ENCODE measurements at regions not wholly inside any gene's neighbourhood (a gene's known extent, or its start where the extent isn't known, plus 50 kb on each side); places are given as distances from the start of the nearest gene placed in this dataset.

GRCh38 chr2:52145005-52145404 is 1113.1 kb upstream of the NRXN1 start:
- no peaks in the 10 kb centered on the region for H3K9me3 ChIP-seq
- no peak overlapping the region for H3K27ac ChIP-seq
- H3K27me3 ChIP-seq (replicated peaks; ENCODE audit: insufficient read depth): no peaks in the 10 kb centered on the region
- TF ChIP-seq, protein P1, sequence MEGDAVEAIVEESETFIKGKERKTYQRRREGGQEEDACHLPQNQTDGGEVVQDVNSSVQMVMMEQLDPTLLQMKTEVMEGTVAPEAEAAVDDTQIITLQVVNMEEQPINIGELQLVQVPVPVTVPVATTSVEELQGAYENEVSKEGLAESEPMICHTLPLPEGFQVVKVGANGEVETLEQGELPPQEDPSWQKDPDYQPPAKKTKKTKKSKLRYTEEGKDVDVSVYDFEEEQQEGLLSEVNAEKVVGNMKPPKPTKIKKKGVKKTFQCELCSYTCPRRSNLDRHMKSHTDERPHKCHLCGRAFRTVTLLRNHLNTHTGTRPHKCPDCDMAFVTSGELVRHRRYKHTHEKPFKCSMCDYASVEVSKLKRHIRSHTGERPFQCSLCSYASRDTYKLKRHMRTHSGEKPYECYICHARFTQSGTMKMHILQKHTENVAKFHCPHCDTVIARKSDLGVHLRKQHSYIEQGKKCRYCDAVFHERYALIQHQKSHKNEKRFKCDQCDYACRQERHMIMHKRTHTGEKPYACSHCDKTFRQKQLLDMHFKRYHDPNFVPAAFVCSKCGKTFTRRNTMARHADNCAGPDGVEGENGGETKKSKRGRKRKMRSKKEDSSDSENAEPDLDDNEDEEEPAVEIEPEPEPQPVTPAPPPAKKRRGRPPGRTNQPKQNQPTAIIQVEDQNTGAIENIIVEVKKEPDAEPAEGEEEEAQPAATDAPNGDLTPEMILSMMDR (IDR thresholded peaks at IDR 0.05): no peak
- no peak for ATAC-seq (ENCODE audit: insufficient number of reproducible peaks, low FRiP score, low read depth)
- no peak for DNase-seq (ENCODE audit: low spot score)
- H3K36me3 ChIP-seq: no peaks in the 10 kb centered on the region
- H3K4me1 ChIP-seq (ENCODE audit: control insufficient read depth in 1 of 2, low read depth in 2 of 2): peaks cover 0 to 5% of the 10 kb centered on the region in 2 donors
- no peak overlapping the region for H3K4me3 ChIP-seq

DNA sequence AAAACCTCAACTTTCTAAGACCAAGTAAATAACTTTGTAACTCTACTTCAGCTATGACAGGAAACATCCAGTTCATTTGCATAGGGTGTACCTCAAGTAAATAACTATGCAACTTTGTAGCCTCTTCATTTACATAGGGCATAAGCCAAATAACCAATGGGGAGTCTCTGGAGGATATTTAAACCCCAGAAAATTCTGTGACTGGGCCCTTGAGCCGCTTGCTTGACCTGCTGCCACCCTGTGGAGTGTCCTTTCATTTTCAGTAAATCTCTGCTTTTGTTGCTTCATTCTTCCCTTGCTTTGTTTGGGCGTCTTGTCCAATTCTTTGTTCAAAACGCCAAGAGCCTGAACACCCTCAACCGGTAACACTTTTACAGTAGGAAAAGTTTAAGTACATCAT is 1112.7 kb upstream of the NRXN1 start:
- H3K4me3 ChIP-seq: no peak overlapping the region
- H3K4me1 ChIP-seq (ENCODE audit: control insufficient read depth in 1 of 2, low read depth in 2 of 2): peaks cover 0 to 5% of the 10 kb centered on the region in 2 donors
- no peak for ATAC-seq (ENCODE audit: insufficient number of reproducible peaks, low FRiP score, low read depth)
- TF ChIP-seq, protein P1 (IDR thresholded peaks at IDR 0.05): no peak
- no peaks in the 10 kb centered on the region for H3K36me3 ChIP-seq
- H3K9me3 ChIP-seq: no peaks in the 10 kb centered on the region
- H3K27me3 ChIP-seq (replicated peaks; ENCODE audit: insufficient read depth): no peaks in the 10 kb centered on the region
- no peak overlapping the region for H3K27ac ChIP-seq
- no peak for DNase-seq (ENCODE audit: low spot score)

- ATAC-seq (ENCODE audit: insufficient number of reproducible peaks, low FRiP score, low read depth) (no peak), DNase-seq (ENCODE audit: low spot score) (no peak)
- no peaks in the 10 kb centered on the region for H3K27me3 ChIP-seq (replicated peaks; ENCODE audit: insufficient read depth)
- H3K27ac ChIP-seq: no peak overlapping the region
- no peak overlapping the region for H3K4me3 ChIP-seq
- H3K36me3 ChIP-seq: no peaks in the 10 kb centered on the region
- H3K4me1 ChIP-seq (ENCODE audit: control insufficient read depth in 1 of 2, low read depth in 2 of 2): peaks cover 0 to 5% of the 10 kb centered on the region in 2 donors
- TF ChIP-seq, protein P1 (IDR thresholded peaks at IDR 0.05): no peak
- no peaks in the 10 kb centered on the region for H3K9me3 ChIP-seq
Observed at GRCh38 chr2:52141076-52141475, 1109.1 kb upstream of the NRXN1 start.

DNA sequence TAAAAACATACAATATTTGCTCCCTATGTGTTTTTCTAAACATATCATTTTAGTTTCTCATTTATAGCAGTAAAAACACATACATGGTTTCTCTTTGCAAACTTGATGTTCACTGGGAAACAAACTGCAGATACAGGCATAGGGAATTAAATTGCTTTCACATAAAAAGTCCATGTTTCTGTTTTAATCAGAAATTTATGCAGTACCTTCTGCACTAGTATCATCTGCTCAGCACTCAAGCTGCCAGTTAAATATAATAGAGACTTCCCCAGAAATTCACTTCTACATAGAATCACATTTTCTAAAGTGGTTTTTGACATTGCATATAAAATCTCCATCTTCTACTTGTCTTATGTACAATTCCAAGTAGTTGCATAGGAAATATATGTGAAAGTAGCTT is 1107.3 kb upstream of the NRXN1 start:
- H3K27me3 ChIP-seq (replicated peaks; ENCODE audit: insufficient read depth): no peaks in the 10 kb centered on the region
- TF ChIP-seq, protein P1 (IDR thresholded peaks at IDR 0.05): no peak
- DNase-seq (ENCODE audit: low spot score) (no peak), ATAC-seq (ENCODE audit: insufficient number of reproducible peaks, low FRiP score, low read depth) (no peak)
- H3K27ac ChIP-seq: no peak overlapping the region
- H3K36me3 ChIP-seq: no peaks in the 10 kb centered on the region
- no peaks in the 10 kb centered on the region for H3K9me3 ChIP-seq
- H3K4me1 ChIP-seq (ENCODE audit: control insufficient read depth in 1 of 2, low read depth in 2 of 2): peaks cover 0 to 5% of the 10 kb centered on the region in 2 donors
- no peak overlapping the region for H3K4me3 ChIP-seq

DNA sequence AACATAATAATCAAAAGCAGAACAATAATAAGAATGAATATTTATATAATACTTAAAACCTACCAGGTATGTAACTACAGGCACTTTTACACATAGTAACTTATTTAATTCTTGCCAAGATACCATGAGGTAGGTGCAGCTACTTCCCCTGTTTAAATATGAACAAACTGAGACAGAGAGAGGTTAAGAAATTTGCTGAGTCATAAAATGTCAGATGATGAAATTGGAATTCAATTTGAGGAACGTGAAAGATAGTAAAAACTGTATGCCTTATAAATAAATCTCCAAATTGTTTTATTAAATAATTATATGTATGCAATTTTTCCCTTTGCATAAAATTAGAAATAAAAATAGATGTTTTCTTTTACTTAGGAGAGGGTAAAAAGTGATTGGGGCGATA is 1103.3 kb upstream of the NRXN1 start:
- DNase-seq (ENCODE audit: low spot score) (no peak), ATAC-seq (ENCODE audit: insufficient number of reproducible peaks, low FRiP score, low read depth) (no peak)
- Histone ChIP-seq H3K36me3 (no peaks in the 10 kb centered on the region), H3K27me3 (replicated peaks; ENCODE audit: insufficient read depth) (no peaks in the 10 kb centered on the region), H3K9me3 (no peaks in the 10 kb centered on the region), H3K27ac (no peak overlapping the region), H3K4me3 (no peak overlapping the region), H3K4me1 (ENCODE audit: control insufficient read depth in 1 of 2, low read depth in 2 of 2) (peaks cover 0 to 1% of the 10 kb centered on the region in 2 donors)
- TF ChIP-seq, protein P1 (IDR thresholded peaks at IDR 0.05): no peak

Measured in thoracic aorta (tissue), 2 donors.